HG02798 (cell line): ENCODE measurements at regions not wholly inside any gene's neighbourhood (a gene's known extent, or its start where the extent isn't known, plus 50 kb on each side); places are given as distances from the start of the nearest gene placed in this dataset.

Experiments used
- ATAC-seq: cut with Tn5 transposase; IDR thresholded peaks from one replicate; pipeline ENCODE4 v1.9.1; 2021; ENCODE audit warnings: mild to moderate bottlenecking; ENCODE audit not compliant: unreplicated experiment, poor library complexity

- ATAC-seq: no peak
Observed at GRCh38 chr16:79794941-79795340, 194.4 kb upstream of the MAF start.

DNA sequence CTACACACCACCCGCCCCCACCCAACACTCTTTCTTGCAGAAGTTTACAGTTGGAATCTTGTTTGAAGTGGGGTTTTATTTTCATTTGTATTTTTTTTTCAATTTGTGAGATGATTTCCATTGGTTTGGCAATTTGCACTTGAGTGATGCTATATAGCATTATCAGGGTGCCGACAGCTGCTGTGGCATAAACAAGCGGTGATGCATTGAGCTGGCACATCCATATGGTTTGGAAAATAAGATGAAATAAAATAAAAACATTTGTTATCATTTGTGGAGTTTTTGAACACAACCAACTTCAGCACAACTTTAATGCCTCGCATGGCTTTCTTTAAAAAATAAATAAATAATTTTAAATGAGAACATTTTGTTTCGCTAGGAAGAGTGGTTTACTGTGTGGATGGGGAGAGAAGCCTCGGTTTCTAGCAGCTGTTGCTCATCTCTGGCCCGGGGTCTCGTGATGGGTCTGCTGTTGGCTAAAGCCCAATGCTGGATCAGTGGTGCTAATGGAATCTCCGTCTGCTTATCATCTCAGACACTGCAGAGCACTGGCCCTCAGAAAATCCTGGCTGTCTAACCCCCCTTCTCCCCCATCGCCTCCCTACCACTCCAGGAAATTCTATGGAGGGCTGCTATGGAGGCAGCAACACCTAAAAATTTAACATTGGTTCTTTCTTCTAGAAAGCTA is 192.3 kb upstream of the MAF start:
- no peak for ATAC-seq

- no peak for ATAC-seq
Observed at GRCh38 chr16:79792076-79792475, 191.5 kb upstream of the MAF start.

DNA sequence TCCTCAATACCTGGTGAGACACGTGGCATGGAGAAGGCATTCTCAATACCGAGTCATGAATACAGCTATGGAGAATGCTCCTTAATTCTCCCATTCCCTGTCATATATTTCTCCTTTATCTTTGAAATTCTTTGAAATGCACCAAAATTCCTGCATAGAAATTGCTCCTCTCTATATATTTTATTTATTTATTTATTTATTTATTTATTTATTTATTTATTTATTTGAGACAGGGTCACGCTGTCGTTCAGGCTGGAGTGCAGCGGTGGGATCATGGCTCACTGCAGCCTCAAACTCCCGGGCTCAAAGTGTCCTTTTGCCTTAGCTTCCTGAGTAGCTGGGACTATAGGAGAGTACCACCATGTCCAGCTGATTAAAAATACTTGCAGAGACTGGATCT is 190.3 kb upstream of the MAF start:
- ATAC-seq: no peak

GRCh38 chr16:79788949-79789348 is 188.4 kb upstream of the MAF start:
- no peak for ATAC-seq

DNA sequence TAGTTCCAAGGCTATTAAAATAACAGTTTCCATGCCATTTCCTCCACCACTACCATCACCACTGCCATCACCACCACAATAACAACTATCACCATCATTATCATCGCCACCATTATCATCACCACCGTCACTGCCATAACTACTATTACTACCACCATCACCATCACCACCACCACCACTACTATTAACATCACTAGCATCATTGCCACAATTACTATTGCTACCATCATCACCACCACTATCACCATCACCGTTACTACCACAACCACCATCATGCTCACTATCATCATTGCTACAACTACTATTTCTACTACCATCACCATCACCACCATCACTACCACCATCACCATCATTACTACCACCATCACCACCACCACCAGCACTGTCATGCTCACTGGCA is 185.9 kb upstream of the MAF start:
- ATAC-seq: no peak

- ATAC-seq: no peak
Observed at GRCh38 chr16:79784007-79784406, 183.5 kb upstream of the MAF start.

- no peak for ATAC-seq
Observed at GRCh38 chr16:79777679-79778078, 177.1 kb upstream of the MAF start.

DNA sequence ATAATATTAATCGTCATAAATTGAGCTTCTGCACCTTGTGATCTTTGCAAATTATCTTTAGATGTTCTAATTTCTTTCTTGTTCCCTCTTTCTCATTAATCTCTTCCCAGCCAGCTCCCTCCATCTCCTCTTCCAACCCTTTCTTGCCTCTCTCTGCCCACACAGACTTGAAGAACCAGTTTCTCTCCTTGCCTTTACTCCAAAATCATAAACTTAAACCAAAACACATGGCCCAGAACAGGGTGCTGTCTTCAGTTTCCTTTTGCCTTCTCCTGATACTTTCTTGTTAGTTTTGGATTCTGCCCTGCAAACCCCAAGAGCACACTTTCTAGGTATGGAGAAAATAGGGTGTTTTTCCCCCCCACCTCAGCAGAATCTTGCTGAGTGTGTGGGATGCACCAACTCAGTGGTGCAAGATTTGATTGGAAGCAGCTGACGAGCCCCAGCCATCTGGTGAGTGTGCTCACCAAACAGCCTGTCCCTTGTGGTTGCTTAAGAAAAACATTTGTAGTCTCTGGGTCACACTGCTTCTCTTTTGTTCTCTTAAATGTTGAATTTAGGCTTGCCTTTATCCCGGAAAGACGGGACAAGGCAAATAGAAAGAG is 175.8 kb upstream of the MAF start:
- ATAC-seq: no peak

- ATAC-seq: no peak
Observed at GRCh38 chr16:79772784-79773183, 172.2 kb upstream of the MAF start.

DNA sequence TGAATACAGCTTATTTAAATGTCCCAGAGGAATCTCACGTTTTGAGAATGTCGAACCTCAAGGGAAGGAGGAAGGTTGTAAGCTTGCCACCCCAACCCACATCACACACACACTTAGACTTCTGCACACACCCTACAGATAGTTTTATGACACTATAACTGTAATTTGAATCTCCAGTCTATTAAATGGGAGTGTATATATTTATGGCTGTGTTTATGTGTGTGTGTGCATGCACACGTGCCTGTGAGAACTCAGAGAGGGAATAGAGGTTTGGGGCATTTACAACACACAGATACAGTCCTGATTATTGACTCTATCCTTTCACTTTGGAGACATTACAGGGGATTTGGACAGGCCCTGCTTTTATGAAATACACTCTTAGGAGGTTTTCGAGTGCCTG is 171.5 kb upstream of the MAF start:
- ATAC-seq: no peak

GRCh38 chr16:79770244-79771064 is 169.9 kb upstream of the MAF start:
- ATAC-seq: peak; percentile 100

GRCh38 chr16:79769928-79770243 is 169.3 kb upstream of the MAF start:
- ATAC-seq: no peak

DNA sequence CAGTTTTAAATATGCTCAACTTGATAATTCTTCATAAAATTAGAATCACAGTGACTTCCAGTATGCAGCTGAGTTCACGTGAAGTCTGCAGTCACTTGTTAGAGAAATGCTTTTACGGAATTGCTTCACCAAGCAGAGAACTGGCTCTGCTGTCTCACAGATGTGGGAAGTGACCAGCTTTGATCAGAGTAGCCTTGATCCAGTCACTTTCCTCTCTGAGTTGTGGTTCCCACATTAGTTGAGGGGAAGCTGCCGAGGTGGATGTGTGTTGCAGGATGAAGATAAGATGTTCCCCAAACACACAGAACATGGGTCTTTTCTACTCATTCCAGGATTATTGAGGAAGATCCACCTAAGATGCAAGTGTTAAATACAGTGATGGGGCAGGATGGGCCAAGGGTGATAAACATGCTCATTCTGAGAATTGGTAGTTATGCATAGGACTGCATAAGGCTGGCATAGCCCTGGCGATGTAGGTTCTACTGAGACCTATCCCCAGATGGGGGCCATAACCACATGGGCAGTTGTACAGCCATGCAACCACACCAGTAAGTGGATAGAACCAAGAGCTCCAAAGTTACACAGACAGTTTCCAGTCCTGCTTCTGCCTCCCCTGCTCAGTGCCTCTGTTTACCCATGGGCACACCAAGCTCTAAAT is 168.9 kb upstream of the MAF start:
- no peak for ATAC-seq

- no peak for ATAC-seq
Observed at GRCh38 chr16:79768276-79768970, 167.9 kb upstream of the MAF start.

DNA sequence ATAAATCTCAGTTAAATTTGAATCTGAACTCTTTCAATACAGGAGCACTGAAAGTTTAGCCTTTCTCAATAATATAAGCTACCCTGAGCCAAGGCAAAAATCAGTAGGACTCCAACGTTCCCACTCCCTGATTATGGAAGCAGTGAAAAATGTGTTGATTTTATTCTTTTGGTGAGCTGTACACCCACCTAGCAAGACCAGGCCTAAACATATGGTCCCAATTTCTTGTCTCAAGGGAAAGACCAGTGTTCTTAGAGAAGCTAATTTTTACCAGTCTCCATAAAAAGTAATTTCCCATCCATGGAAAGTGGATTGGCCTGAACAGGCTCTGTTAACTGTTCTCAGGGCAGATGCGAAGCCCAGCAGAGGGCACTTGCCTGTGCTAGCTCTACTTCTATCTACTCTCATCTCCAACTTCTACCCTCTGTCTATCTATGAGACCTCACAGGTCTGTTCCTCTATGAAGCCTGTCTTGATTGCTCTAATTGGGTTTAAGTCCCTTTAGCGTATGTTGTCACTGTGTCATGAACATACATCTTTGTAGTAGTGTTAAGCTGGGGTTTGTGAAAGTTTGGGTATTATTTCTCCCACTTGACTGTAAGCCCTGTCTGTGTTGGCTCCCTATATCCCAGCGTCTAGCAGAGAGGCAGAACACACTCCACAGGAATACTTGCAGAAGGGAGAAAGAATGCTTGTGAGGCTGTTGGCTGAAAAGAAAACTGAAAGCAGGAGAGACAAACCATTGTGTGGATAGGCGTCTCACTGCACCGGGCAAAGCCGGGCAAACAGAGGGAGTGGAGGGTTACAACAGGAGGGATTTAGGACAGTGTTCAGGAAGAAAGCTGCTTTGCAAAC is 167.1 kb upstream of the MAF start:
- ATAC-seq: no peak

GRCh38 chr16:79765901-79766394 is 165.4 kb upstream of the MAF start:
- ATAC-seq: no peak

DNA sequence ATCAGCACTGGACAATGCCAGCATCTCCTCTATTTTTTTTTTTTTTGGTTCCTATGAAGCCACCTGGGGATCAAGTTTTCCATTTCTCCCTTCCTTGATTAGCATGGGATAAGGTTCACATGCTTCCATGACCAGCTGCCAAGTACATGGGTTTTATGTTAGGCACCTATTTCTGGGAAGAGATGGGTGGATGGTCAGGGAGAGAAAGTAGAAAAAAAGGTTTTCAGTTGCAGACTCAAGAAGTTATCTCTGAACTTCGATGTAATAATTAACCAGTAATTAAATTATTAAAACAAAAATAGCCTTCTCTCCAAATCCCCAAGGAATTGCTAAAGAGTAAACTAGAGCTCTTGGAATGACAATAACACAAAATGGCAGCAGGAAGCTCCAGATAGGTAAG is 164.9 kb upstream of the MAF start:
- no peak for ATAC-seq

DNA sequence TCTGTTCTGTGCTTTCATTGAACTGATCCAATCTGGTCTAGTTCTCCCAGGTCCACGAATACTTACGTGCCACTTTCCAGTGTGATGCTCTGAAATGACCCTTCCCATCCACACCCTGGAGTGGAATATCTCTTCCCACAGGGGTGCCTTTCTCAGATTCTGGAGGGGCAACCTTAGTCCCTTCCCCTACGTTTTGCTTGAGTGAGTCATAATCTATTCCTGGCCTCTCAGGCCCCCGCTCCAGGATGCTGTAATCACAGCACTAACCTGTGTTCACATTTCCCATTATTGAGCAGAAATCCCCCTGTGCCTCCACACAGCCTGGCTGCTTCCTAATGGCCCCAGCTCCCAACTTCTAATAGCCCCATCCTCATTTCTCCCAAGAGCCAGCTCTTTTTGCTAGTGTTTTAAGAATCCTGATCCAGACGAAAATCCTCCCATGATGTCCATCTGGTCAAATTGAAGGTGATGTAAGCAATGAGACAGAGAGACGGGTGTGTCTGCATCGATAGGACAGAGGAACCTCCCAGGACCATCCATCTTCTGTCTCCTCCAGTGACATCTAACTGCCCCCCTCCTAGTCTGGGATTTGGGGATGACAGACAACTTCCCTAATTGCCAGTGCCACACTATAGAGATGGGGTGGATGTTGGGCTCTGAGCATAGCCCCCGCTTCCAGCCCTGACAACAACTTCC is 164.0 kb upstream of the MAF start:
- no peak for ATAC-seq
